Panc1 (cell line): ENCODE measurements at regions not wholly inside any gene's neighbourhood (a gene's known extent, or its start where the extent isn't known, plus 50 kb on each side); places are given as distances from the start of the nearest gene placed in this dataset.

Experiments
- ATAC-seq: fragments of 200-7000 bp; cut with Tn5 transposase; 2 replicates; pipeline ENCODE4 v1.9.1; 2020; ENCODE audit warnings: mild to moderate bottlenecking, moderate library complexity
- BruUV-seq: library from RNA; stranded (reverse); fragments of 400-500 nt; replicated peaks from 2 replicates; lab custom pipeline; 2021; lab: Mats Ljungman, UMichigan
- CTCF ChIA-PET: fragments of 300-600 bp; sonication (Branson Sonifier 250); formaldehyde crosslinking; loops from one replicate; lab custom pipeline; 2022; ENCODE audit warnings: antibody characterized with exemption; lab: Charles Lee
- POLR2A ChIA-PET: fragments of 300-600 bp; sonication (Branson Sonifier 250); formaldehyde crosslinking; loops from one replicate; lab custom pipeline; 2022; ENCODE audit warnings: antibody characterized with exemption; lab: Charles Lee
- DNase-seq: peaks from one replicate; pipeline ENCODE4 v3.0.0-alpha.2; 2010; ENCODE audit warnings: low read depth, low spot score
- H3K27ac ChIP-seq: 2 replicates; pipeline ENCODE4 v1.5.1; 2011; ENCODE audit warnings: mild to moderate bottlenecking, low read length, inconsistent platforms
- H3K27me3 ChIP-seq: fragments of 200-500 bp; sonication (Bioruptor generic); 2 replicates; pipeline ENCODE4 v1.6.0; 2014; ENCODE audit warnings: low read length, inconsistent platforms; ENCODE audit not compliant: control insufficient read depth, insufficient read depth
- H3K36me3 ChIP-seq: fragments of 200-500 bp; sonication (Bioruptor generic); 2 replicates; pipeline ENCODE4 v1.5.1; 2014; ENCODE audit warnings: inconsistent platforms, mild to moderate bottlenecking, low read length, moderate library complexity; ENCODE audit not compliant: control insufficient read depth, insufficient read depth
- H3K4me1 ChIP-seq: 2 replicates; pipeline ENCODE4 v1.5.1; 2011; ENCODE audit warnings: inconsistent platforms, mild to moderate bottlenecking, low read length, moderate library complexity; ENCODE audit not compliant: control insufficient read depth, insufficient read depth
- H3K4me3 ChIP-seq, 2 experiments: 2 replicates each; pipeline ENCODE4 v1.5.1; 2011 to 2012; ENCODE audit warnings: low read depth in 2 of 2, low read length in 2 of 2, mild to moderate bottlenecking in 2 of 2, inconsistent platforms in 1 of 2, moderate library complexity in 1 of 2
- H3K9me3 ChIP-seq: fragments of 200-500 bp; sonication (Bioruptor generic); 2 replicates; pipeline ENCODE4 v1.5.1; 2014; ENCODE audit warnings: low read depth, mild to moderate bottlenecking, inconsistent platforms, low read length, moderate library complexity; ENCODE audit not compliant: control insufficient read depth, insufficient read depth
- POLR2AphosphoS5 ChIP-seq: IDR thresholded peaks from 2 replicates; pipeline ENCODE4 v1.6.1; 2012; ENCODE audit warnings: mild to moderate bottlenecking, low read depth, low read length, moderate library complexity
- REST ChIP-seq, 2 experiments: IDR thresholded peaks; 2 replicates each; pipeline ENCODE4 v1.6.1; 2011 to 2012; ENCODE audit warnings: low read depth in 2 of 2, control low read depth in 1 of 2, low read length in 1 of 2, mild to moderate bottlenecking in 1 of 2, moderate library complexity in 1 of 2; ENCODE audit not compliant: insufficient read depth in 1 of 2
- SIN3A ChIP-seq: IDR thresholded peaks from 2 replicates; pipeline ENCODE4 v1.6.1; 2012; ENCODE audit warnings: low read depth, mild to moderate bottlenecking, low read length, moderate library complexity, borderline replicate concordance; ENCODE audit not compliant: insufficient read depth
- TCF7L2 ChIP-seq: IDR thresholded peaks from 2 replicates; pipeline ENCODE4 v1.6.1; 2011; ENCODE audit warnings: mild to moderate bottlenecking, low read depth, low read length, inconsistent platforms
- in situ Hi-C: cut with HindIII; loops from 2 replicates; pipeline ENCODE4 v1.10.0; 2016; ENCODE audit warnings: low sequenced_read_pairs, low pct_unique_long_range_greater_than_20kb
- intact Hi-C: fragments of 100-400 bp; cut with micrococcal nuclease; formaldehyde crosslinking; loops from one replicate; pipeline ENCODE4 v1.10.0; 2022; ENCODE audit not compliant: unreplicated experiment
- TF ChIP-seq, protein P1 (sequence below): fragments of 450-650 bp; IDR thresholded peaks from 2 replicates; pipeline ENCODE4 v1.5.1; 2017; ENCODE audit warnings: mild to moderate bottlenecking

GRCh38 chr1:78787544-78787943, 137.9 kb downstream of the IFI44 start:
- no peaks in the 10 kb centered on the region for H3K36me3 ChIP-seq
- no peak overlapping the region for H3K27ac ChIP-seq
- H3K9me3 ChIP-seq, result peaks cover 3% of the 10 kb centered on the region; the same call in 1 of the 2 replicates
- DNase-seq (no peak), ATAC-seq (no peak)
- intact Hi-C loops (no loop called here), in situ Hi-C loops (no loop called here)
- H3K4me1 ChIP-seq, result no peaks in the 10 kb centered on the region
- H3K4me3 ChIP-seq, result no peak overlapping the region
- CTCF ChIA-PET, result no interaction called here
- BruUV-seq, result no TSS peak
- POLR2A ChIA-PET, result no interaction called here
- H3K27me3 ChIP-seq, result no peaks in the 10 kb centered on the region
- no peak for TF ChIP-seq SIN3A
- no peak for TF ChIP-seq REST (IDR thresholded peaks at IDR 0.05; ENCODE audit: insufficient read depth in 1 of 2, low read depth in 2 of 2, low read length in 1 of 2)

GRCh38 chr1:78790174-78790573, 140.5 kb downstream of the IFI44 start:
- Histone ChIP-seq H3K9me3 (peaks cover 3% of the 10 kb centered on the region; the same call in 1 of the 2 replicates), H3K4me3 (no peak overlapping the region), H3K27ac (no peak overlapping the region), H3K36me3 (no peaks in the 10 kb centered on the region), H3K4me1 (no peaks in the 10 kb centered on the region), H3K27me3 (no peaks in the 10 kb centered on the region)
- ATAC-seq, result no peak
- CTCF ChIA-PET, result no interaction called here
- POLR2A ChIA-PET, result no interaction called here
- TF ChIP-seq, protein P1, sequence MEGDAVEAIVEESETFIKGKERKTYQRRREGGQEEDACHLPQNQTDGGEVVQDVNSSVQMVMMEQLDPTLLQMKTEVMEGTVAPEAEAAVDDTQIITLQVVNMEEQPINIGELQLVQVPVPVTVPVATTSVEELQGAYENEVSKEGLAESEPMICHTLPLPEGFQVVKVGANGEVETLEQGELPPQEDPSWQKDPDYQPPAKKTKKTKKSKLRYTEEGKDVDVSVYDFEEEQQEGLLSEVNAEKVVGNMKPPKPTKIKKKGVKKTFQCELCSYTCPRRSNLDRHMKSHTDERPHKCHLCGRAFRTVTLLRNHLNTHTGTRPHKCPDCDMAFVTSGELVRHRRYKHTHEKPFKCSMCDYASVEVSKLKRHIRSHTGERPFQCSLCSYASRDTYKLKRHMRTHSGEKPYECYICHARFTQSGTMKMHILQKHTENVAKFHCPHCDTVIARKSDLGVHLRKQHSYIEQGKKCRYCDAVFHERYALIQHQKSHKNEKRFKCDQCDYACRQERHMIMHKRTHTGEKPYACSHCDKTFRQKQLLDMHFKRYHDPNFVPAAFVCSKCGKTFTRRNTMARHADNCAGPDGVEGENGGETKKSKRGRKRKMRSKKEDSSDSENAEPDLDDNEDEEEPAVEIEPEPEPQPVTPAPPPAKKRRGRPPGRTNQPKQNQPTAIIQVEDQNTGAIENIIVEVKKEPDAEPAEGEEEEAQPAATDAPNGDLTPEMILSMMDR, result no peak
- TF ChIP-seq TCF7L2 (no peak), REST (IDR thresholded peaks at IDR 0.05; ENCODE audit: insufficient read depth in 1 of 2, low read depth in 2 of 2, low read length in 1 of 2) (no peak), POLR2AphosphoS5 (no peak), SIN3A (no peak)
- BruUV-seq, result no TSS peak
- DNase-seq, result no peak
- intact Hi-C loops (no loop called here), in situ Hi-C loops (no loop called here)
